ENCODE measurements at regions not wholly inside any gene's neighbourhood (a gene's known extent, or its start where the extent isn't known, plus 50 kb on each side); places are given as distances from the start of the nearest gene placed in this dataset.

GRCh38 chrX:23524467-23524866, 142.8 kb upstream of the PRDX4 start:
- WGBS, 2 donors = 76 to 92% methylated on average over 5 of the region's 5 CpGs
- DNase-seq = no peak
- H3K36me3 ChIP-seq = no peaks in the 10 kb centered on the region
- H3K4me3 ChIP-seq = no peak overlapping the region
- no peaks in the 10 kb centered on the region for H3K9me3 ChIP-seq
- H3K27ac ChIP-seq = no peak overlapping the region
- no peak for TF ChIP-seq POLR2AphosphoS5 (IDR thresholded peaks at IDR 0.05)
- no peak for TF ChIP-seq CTCF (IDR thresholded peaks at IDR 0.05)
- no peak for TF ChIP-seq EP300 (IDR thresholded peaks at IDR 0.05)
- TF ChIP-seq POLR2A (IDR thresholded peaks at IDR 0.05) = no peak
- H3K27me3 ChIP-seq = no peaks in the 10 kb centered on the region
- no peaks in the 10 kb centered on the region for H3K4me1 ChIP-seq
- intact Hi-C loops (cut with DNase I) = no loop called here

GRCh38 chrX:23525531-23525930, 141.8 kb upstream of the PRDX4 start:
- no peaks in the 10 kb centered on the region for H3K27me3 ChIP-seq
- no peak overlapping the region for H3K4me3 ChIP-seq
- no peak for DNase-seq
- no peaks in the 10 kb centered on the region for H3K4me1 ChIP-seq
- H3K27ac ChIP-seq = no peak overlapping the region
- WGBS, 2 donors = 88 to 97% methylated on average over 1 of the region's 1 CpG
- no peaks in the 10 kb centered on the region for H3K36me3 ChIP-seq
- TF ChIP-seq POLR2A (IDR thresholded peaks at IDR 0.05) (no peak), EP300 (IDR thresholded peaks at IDR 0.05) (no peak), CTCF (IDR thresholded peaks at IDR 0.05) (no peak), POLR2AphosphoS5 (IDR thresholded peaks at IDR 0.05) (no peak)
- intact Hi-C loops (cut with DNase I) = no loop called here
- no peaks in the 10 kb centered on the region for H3K9me3 ChIP-seq

- WGBS, 2 donors = 93% methylated on average over 9 of the region's 9 CpGs
- Histone ChIP-seq H3K27me3 (no peaks in the 10 kb centered on the region), H3K9me3 (no peaks in the 10 kb centered on the region), H3K36me3 (no peaks in the 10 kb centered on the region), H3K4me1 (no peaks in the 10 kb centered on the region), H3K27ac (no peak overlapping the region), H3K4me3 (no peak overlapping the region)
- intact Hi-C loops (cut with DNase I) = loop anchor here (5.0 kb wide), 1 partner anchor 518 kb away; no protein-coding TSS in a partner anchor
- no peak for TF ChIP-seq POLR2A (IDR thresholded peaks at IDR 0.05)
- DNase-seq = no peak
Observed at GRCh38 chrX:23540532-23540931, 126.8 kb upstream of the PRDX4 start.

- no peak overlapping the region for H3K27ac ChIP-seq
- H3K4me3 ChIP-seq = no peak overlapping the region
- TF ChIP-seq POLR2AphosphoS5 (IDR thresholded peaks at IDR 0.05) (peak in 1 of 4 donors; percentile 29), CTCF (IDR thresholded peaks at IDR 0.05) (no peak)
- no peak for DNase-seq
- no peaks in the 10 kb centered on the region for H3K9me3 ChIP-seq
- 9 to 59% methylated on average over 5 of the region's 5 CpGs for WGBS, 2 donors
- H3K4me1 ChIP-seq = no peaks in the 10 kb centered on the region
- intact Hi-C loops (cut with DNase I) = no loop called here
- no peaks in the 10 kb centered on the region for H3K36me3 ChIP-seq
- H3K27me3 ChIP-seq = no peaks in the 10 kb centered on the region
Observed at GRCh38 chrX:23548164-23548563, 119.1 kb upstream of the PRDX4 start.

- H3K4me3 ChIP-seq = no peak overlapping the region
- H3K27ac ChIP-seq = no peak overlapping the region
- no peak for DNase-seq
- no peak for TF ChIP-seq POLR2A (IDR thresholded peaks at IDR 0.05)
- no peak for TF ChIP-seq EP300 (IDR thresholded peaks at IDR 0.05)
- TF ChIP-seq CTCF (IDR thresholded peaks at IDR 0.05) = no peak
- intact Hi-C loops (cut with DNase I) = loop anchor here (5.0 to 10.0 kb wide), 2 partner anchors 218 to 1565 kb away; partner anchors contain the start of gene PTCHD1
- H3K4me1 ChIP-seq = no peaks in the 10 kb centered on the region
- H3K9me3 ChIP-seq = no peaks in the 10 kb centered on the region
- no peaks in the 10 kb centered on the region for H3K27me3 ChIP-seq
- H3K36me3 ChIP-seq = no peaks in the 10 kb centered on the region
Observed at GRCh38 chrX:23552303-23552702, 115.0 kb upstream of the PRDX4 start.
